HTR-8/SVneo (cell line): ENCODE measurements at regions not wholly inside any gene's neighbourhood (a gene's known extent, or its start where the extent isn't known, plus 50 kb on each side); places are given as distances from the start of the nearest gene placed in this dataset.

Source experiments
- DNase-seq: peaks from one replicate; pipeline ENCODE4 v3.0.0; 2011; ENCODE audit warnings: low spot score, mixed read lengths; ENCODE audit not compliant: insufficient read length
- FAIRE-seq: peaks from 2 replicates; lab custom pipeline; 2011; peaks lifted over from hg19 to GRCh38; lab: Jason Lieb, UNC

DNA sequence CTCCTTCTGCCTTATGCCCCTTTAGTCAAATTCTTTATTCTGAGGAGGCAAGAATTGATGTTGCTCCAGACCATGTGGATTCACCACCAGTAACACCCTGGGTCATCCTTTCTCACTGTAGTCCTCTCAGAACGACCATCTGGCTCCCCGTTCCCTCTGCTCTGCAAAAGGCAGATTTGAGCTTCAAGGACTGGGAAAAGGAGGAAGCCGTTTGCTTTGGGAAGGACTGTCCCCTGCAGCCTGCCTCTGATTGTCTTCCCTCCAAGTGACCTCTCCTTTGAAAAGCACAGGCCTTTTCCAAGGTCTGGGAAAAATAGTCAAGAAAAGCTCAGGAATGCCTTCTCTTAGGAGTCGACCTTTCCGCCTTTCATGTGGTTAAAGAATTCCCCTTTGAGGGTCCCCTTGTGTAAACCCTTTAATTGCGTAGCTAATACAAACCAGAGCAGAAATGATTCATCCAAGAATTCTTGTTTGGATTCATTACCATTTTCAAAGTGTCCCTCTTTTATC lies 130.1 kb upstream of the COPS8 start:
- FAIRE-seq (no peak), DNase-seq (no peak)

DNA sequence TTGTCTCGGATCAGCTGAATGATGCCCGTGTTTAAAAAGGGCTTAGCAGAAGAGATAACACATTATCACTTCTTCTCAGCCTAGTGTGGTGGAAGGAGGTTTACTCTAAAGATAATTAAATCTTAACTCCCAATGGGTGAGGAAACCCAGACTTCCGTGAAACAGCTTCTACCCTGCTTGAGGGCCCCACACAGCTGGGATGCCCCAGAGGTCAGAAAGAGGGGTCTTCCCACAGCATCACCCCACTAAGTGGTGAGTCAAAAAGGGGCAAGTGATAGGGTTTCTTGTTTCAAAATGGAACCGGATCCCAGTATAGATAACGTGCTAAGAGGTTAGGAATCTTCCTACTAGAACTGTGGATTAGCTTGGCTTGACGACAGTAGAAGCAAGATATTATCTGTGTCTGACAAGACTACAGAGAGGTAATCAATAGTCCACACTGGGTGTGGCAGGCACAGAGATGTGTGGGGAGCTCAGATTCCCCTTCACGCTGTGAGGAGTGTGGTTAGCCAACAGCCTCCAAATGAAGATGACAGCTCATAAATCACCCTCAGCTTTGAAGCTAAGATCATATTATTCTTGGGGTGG lies 129.6 kb upstream of the COPS8 start:
- DNase-seq (no peak), FAIRE-seq (no peak)

DNA sequence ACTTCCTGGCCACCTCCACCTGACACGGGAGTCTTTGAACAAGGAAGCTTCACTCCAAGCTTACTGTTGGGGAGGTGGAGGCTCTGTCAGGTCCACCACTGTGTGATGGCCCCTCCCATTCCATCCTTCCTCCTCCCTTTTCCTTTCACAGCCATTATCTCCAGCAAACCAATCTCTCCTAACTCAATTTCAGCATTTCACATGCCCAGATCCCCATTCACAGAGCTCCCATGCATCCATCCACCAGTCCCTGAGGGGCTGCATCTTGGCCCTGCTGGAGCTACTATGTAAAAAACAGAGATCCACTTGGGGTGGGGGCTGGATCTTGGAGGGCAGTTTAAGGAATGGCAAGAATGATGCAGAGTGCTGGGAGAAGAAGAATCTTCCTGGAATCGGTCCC lies 129.0 kb upstream of the COPS8 start:
- DNase-seq: no peak
- FAIRE-seq: no peak

GRCh38 chr2:236959036-236959435 lies 126.7 kb upstream of the COPS8 start:
- DNase-seq (no peak), FAIRE-seq (no peak)

DNA sequence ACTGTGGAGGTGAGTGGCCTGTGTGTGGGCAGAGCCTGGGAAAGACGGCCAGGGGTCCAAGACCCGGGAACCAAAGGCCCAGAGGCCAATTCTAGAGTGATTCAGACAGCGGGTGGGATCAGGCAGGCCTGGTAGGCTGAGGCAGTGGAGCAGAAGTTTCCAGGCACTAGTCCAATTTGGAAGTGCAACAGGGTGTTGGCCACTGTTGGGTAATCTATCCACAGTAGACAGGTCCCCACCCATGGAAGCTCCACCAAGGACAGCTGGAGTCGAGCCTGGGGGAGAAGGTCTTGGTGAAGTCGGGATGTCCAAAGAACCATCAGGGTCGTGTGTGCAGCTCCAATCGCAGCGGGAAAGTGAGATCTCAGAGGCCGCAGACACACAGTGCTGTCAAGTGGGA lies 125.8 kb upstream of the COPS8 start:
- DNase-seq (no peak), FAIRE-seq (no peak)

DNA sequence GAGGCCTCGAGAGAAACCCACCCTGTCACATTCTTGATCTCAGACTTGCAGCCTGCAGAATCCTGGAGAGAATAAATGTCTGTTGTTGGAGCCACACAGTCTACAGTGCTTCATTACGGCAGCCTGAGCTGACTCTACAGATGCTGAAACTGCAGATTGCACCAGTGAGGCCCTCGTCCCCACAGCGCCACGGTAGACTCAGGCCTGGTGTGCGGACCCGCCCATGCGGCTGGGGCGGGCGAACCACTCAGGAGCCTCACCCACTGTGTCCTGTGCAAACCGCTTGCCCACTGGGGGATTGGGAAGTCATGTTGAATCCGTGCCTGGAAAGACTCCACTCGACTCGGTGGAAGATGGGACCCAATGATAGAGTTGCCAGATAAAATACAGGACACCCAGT lies 125.2 kb upstream of the COPS8 start:
- FAIRE-seq (no peak), DNase-seq (no peak)

DNA sequence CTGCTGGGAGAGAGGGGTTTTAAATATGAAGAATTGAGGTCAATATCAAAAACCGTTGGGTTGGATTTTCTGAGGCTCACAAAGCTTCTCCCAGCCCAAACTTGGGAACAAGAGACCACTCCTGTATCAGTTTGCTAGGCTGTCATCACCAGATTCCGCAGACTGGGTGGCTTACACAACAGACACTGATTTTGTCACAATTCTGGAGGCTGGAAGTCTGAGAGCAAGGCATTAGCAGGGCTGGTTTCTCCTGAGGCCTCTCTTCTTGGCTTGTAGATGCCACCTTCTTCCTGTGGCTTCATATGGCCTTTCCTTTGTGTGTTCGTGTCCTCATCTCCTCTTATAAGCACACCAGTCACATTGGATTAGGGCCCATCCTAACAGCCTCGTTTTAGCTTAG lies 122.9 kb upstream of the COPS8 start:
- no peak for FAIRE-seq
- DNase-seq: no peak

DNA sequence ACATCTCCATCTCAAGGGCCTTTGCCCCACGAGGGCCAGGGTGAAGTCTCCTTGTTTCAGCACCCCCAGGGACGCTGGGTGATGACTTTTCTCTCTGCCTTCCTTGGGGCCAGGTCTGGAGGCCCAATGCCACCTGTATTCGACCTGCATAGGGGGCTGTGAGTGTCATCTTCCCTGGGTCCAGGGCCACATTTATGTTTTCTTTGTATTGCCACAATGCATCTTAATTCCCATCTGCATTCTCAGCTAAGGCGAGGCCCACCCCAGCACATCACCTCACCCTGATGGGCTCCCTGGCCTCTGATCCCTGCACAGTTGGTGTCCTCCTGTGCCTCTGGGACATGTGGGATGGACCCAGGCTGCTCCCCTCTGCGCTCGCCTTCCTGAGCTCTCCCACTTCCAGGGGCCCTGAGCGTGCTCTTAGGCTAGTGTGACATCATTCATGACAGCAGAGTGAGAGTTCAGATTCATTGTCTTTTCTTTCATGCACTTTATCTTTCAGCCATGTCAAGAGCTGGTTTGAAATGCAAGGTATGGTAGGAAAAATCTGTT lies 122.0 kb upstream of the COPS8 start:
- FAIRE-seq (no peak), DNase-seq (no peak)

DNA sequence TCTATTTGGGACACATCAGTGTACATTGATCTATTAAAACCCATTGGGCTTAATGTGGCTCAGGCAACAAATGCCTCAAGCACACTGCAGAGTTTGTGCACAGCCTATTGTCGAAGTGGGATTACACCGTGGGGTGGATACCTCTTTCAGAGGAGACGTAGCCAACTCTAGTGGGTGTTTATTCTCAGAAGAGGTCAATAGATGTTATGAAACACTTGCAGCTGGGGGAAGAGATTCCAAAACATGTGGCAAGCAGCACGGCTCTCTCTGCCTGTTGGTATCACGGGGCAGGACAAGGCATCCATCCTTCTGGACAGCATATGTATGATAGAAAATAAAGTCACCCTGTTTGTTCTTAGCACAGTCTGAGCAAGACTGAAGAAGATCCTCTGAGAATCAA lies 121.4 kb upstream of the COPS8 start:
- FAIRE-seq (no peak), DNase-seq (no peak)

- no peak for DNase-seq
- no peak for FAIRE-seq
Observed at GRCh38 chr2:236965021-236965840, 120.5 kb upstream of the COPS8 start.

DNA sequence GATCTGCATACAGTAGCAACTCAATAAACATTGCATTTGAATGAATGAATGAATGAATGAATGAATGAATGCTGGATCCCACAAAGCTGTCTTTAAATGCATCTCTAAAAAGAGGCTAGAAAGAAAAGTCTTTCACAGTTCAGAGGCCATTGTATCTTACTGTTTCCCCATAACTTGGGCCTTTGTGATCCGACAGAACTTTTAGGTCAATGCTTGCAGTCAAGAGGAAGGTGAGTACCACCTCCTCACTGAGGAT lies 119.9 kb upstream of the COPS8 start:
- no peak for DNase-seq
- no peak for FAIRE-seq

DNA sequence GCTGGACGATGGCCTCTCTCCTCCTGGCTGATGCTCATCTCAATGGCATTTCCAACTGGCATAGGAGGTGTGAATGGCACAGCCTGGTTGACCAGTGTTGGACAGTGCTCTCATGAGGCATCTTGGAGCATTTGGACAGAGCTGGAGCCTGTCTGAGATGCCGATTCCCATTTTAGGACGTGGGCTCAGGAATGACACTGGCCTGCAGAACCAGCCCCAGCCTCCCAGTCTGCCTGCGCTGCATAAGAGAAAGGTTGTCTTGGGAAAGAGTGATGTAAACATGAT lies 118.2 kb upstream of the COPS8 start:
- FAIRE-seq: no peak

DNA sequence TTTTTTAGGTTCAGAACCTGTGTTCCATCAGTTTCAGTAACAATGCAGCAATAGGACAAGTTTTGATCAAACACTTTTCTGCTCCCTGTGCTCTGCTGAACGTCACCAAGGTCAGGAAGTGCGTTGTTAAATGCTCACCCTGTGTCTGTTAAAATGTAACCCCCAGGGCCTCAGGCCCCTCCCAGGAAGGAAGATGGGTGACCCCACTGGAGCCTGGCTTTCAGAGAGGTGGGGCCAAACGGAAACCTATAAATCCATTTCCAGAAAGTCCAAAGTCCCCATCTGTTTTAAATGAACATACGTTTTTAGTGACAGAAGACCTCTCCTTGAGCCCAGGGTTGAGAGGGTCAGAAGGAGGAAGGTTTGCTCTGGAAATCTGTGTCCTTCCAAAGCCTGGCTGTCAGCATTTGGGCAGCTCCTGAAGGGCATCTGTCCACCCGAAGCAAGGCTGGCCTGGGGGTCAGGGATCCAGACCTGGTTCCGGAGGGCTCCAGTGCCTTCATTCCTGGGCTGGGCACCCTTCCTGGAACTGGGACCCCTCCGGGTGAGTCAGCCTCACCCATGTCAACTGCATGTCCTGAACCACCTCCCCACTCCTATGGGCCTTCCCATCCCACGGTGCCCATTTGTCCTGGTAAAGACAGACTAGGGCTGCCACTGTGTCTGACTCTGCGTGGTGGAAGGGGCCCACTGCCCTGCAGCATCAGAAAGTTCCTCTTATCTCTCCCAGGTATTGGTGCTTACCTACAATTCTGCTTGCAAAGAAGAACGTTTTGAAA lies 117.4 kb upstream of the COPS8 start:
- DNase-seq (no peak), FAIRE-seq (no peak)

More for the DNA sequence above, 118.2 kb upstream of the COPS8 start:
- no peak for DNase-seq

DNA sequence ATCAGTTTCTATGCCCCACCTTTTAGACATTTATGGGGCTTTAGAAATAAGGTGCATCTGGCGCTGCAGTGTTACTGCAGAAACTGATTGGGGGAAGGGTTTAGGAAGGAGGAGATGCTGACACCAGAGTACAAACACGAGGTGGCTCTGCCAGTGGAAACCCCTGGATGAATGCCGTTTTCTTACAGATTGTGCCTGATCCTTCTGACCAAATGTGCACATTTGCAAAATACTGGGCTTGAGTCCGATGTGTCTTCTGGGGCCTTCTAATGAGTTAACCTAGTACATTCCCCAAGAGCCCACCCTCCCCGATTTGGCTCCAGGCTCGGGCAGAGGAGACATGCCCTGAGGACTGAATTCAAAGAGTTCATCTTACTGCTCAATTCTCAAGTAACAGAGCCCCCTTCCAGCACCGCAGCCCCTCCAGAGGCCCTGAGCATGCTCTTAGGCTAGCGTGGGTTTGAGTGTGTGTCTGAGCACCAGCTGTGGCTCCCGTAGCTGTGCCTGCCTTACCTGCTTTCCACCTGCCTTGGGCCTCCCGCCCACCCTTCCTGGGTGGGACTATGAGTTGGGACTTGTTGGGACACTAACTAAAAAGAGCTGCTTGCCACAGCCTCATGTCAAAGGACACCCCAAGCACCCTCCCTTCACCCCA lies 116.7 kb upstream of the COPS8 start:
- no peak for DNase-seq
- FAIRE-seq: no peak

DNA sequence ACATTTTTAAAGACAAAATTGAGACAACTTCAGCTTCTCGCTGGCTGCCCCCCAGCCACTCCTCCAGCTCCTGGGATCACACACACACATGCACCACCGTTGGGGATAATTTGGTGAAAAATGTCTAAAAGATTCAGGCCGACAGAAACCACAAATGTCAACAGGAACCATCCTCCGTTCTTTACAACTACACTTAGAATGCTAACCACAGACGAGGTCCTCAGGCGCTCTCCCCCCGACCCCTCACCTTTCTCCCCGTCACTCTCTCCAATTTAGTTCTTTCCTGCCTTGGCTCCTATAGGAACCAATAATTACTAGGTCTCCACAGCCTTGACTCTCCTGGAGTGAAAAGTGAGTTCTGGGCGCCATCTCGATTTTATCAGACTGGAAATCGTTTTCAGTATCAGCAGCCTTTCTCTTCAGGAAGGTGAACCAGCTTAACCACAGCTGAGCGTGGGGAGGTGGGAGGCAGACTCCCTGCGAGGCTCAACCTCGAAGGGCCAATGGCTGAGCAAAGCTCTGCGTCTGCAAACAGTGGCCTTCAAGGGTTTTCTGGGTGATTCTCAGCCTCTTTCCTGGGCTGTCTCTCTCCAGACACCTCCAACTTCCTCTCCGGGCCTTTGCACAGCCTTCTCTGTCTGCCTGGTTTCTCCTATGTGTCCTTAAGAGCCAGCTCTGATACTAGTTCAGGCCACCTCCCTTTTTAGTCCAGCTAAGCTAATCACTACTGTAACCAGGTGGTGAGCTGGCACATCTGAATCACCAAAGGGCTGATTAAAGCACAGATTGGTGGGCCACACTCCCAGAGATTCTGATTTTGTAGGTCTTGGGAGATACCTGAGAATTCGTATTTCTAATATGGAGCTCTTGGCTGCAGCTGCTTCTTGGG lies 115.7 kb upstream of the COPS8 start:
- DNase-seq (no peak), FAIRE-seq (no peak)

GRCh38 chr2:236970656-236971010 lies 115.1 kb upstream of the COPS8 start:
- DNase-seq: no peak

GRCh38 chr2:236971131-236971821 lies 114.4 kb upstream of the COPS8 start:
- DNase-seq (no peak), FAIRE-seq (no peak)

More at GRCh38 chr2:236970656-236971010, 115.1 kb upstream of the COPS8 start:
- FAIRE-seq: no peak

DNA sequence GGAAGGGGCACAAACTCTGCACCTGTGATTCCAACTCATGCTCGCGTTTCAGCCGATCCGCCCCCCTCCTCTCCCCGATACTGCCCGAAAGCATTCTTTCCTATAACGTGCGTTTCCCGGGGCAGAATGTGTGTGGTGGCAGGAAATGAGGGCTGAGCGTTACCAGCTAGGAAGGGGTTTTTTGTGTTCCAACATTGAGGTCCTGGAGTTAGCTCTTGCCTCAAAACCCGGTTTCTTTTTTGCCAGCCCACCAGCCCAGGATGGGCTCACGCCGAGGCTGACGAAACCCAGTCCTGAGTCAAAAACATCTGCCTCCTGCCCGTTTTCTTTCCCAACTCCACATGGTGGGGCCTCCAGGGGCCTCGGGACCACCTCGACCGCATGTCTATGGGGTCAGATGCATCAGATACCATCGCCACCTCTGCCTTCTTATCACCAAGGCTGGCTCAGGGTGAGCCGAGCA lies 113.7 kb upstream of the COPS8 start:
- no peak for DNase-seq
- FAIRE-seq: no peak
